Mesothelial cell of epicardium (in vitro differentiated cells): ENCODE measurements at regions not wholly inside any gene's neighbourhood (a gene's known extent, or its start where the extent isn't known, plus 50 kb on each side); places are given as distances from the start of the nearest gene placed in this dataset.

Experiments used
- DNase-seq, 2 experiments: peaks; one replicate each; pipeline ENCODE4 v3.0.0; 2021; ENCODE audit warnings: low spot score in 2 of 2; ENCODE audit not compliant: unreplicated experiment in 2 of 2
- H3K27ac Mint-ChIP-seq: 2 replicates; pipeline ENCODE4 v1.8.0; 2021; ENCODE audit warnings: mixed read lengths
- H3K27me3 Mint-ChIP-seq: 2 replicates; pipeline ENCODE4 v1.8.0; 2021; ENCODE audit warnings: low read depth, mixed read lengths
- H3K36me3 Mint-ChIP-seq: 2 replicates; pipeline ENCODE4 v1.8.0; 2021; ENCODE audit warnings: mixed read lengths
- H3K4me1 Mint-ChIP-seq: 2 replicates; pipeline ENCODE4 v1.8.0; 2021; ENCODE audit warnings: mixed read lengths
- H3K4me3 Mint-ChIP-seq: 2 replicates; pipeline ENCODE4 v1.8.0; 2021; ENCODE audit warnings: mild to moderate bottlenecking, moderate library complexity, mixed read lengths
- H3K9me3 Mint-ChIP-seq: 2 replicates; pipeline ENCODE4 v1.8.0; 2021; ENCODE audit warnings: mixed read lengths
- CTCF ChIP-seq: fragments of 200-600 bp; sonication (generic); IDR thresholded peaks from one replicate; pipeline ENCODE4 v1.5.0; 2021; ENCODE audit warnings: antibody characterized with exemption; ENCODE audit not compliant: unreplicated experiment

DNA sequence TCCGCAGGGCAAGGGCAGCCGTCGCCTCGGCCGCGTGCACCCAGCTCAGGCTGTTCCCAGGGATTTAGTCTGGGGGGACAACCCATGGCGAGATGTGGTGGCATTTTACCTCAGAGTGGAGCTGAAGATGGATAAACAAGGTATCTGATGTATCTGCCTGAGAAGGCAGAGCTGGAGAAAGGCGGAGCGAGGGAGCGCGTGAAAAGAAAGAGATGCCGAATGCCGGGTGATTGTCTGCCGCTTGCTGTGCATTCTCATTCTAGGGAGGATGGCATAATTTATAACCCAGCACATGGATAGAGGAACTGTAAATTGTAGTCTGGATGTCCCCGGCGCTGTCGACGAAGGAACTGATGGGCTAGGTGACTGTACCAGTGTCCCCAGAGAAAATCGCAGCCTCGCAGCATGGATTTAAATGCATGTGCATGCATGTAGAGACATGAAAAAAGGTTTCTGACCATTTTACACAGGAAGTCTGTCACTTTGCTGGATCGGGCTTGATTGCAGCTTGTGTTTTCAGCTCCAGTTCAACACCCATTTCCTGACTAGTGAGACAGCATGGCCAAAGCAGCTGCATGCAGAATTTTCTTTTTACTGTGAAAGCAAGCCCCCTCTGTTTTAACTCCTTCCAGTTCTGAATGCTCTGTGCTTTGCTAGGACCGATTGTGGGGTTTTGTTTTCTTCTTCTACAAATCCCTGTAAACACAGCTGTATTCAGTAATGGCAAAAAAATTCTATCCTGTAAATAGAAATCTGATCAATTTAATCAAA lies 149.7 kb downstream of the PRL start:
- no peak for TF ChIP-seq CTCF
- Mint-ChIP-seq H3K27me3 (no peaks in the 10 kb centered on the region), H3K4me1 (peaks cover 78% of the 10 kb centered on the region), H3K27ac (peak overlapping the region; percentile 97), H3K4me3 (no peak overlapping the region), H3K36me3 (no peaks in the 10 kb centered on the region), H3K9me3 (no peaks in the 10 kb centered on the region)
- no peak for DNase-seq

- DNase-seq, result peak in 1 of 2 experiments; percentile 48
- no peaks in the 10 kb centered on the region for H3K27me3 Mint-ChIP-seq
- peak overlapping the region; percentile 29 for H3K4me3 Mint-ChIP-seq
- H3K36me3 Mint-ChIP-seq, result no peaks in the 10 kb centered on the region
- peak overlapping the region; percentile 97 for H3K27ac Mint-ChIP-seq
- no peaks in the 10 kb centered on the region for H3K9me3 Mint-ChIP-seq
- peaks cover 75% of the 10 kb centered on the region for H3K4me1 Mint-ChIP-seq
- no peak for TF ChIP-seq CTCF
Measured at GRCh38 chr6:22147921-22148776, 148.7 kb downstream of the PRL start.

- H3K36me3 Mint-ChIP-seq, result no peaks in the 10 kb centered on the region
- H3K27me3 Mint-ChIP-seq, result no peaks in the 10 kb centered on the region
- peaks cover 79% of the 10 kb centered on the region for H3K4me1 Mint-ChIP-seq
Measured at GRCh38 chr6:22149096-22149495, 147.7 kb downstream of the PRL start.

DNA sequence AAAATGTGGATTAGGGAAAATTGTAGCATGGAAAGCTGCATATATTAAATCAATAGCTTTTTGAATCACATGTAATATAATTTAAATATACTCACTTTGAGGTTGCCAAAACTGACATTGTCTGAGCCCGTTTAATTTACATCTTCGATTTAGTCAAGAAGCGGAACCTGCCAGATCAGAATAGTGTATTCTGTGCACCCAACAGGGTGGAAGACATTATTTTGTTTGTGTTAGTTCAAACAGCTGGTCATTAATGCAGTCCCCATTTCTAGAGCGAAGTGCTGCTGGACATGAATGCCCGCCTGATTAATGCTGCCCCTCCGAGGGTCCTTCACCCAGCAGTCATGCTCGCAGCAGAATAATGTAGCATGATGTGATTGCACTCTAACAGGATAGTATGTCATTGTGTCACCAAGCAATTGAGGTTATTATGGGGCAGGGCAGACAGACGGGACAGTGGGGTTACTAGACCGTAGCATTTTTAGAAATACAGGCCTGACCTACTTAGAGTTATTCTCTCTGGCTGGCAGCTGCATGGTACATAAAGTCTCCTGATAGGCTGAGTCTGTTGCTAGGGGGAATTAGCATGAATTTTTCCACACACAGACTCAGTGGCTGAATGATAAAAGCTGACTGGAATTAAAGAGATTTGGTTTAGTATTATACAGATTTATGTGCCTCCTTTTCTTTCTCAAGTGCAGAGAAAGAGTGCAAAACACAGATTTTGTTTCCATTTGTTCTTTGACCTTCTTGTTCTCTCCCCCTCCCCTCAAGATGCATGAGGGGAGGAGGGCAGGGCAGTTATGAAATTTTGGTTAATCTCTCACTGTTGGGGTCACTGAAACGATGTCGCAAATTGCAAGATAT lies 147.1 kb downstream of the PRL start:
- Mint-ChIP-seq H3K27me3 (no peaks in the 10 kb centered on the region), H3K27ac (peak overlapping the region; percentile 97), H3K36me3 (no peaks in the 10 kb centered on the region), H3K9me3 (no peaks in the 10 kb centered on the region), H3K4me3 (no peak overlapping the region), H3K4me1 (peaks cover 76% of the 10 kb centered on the region)
- no peak for TF ChIP-seq CTCF
- no peak for DNase-seq

More at GRCh38 chr6:22149096-22149495, 147.7 kb downstream of the PRL start:
- DNase-seq, result no peak
- H3K9me3 Mint-ChIP-seq, result no peaks in the 10 kb centered on the region
- peak overlapping the region; percentile 97 for H3K27ac Mint-ChIP-seq
- no peak for TF ChIP-seq CTCF
- H3K4me3 Mint-ChIP-seq, result no peak overlapping the region

DNA sequence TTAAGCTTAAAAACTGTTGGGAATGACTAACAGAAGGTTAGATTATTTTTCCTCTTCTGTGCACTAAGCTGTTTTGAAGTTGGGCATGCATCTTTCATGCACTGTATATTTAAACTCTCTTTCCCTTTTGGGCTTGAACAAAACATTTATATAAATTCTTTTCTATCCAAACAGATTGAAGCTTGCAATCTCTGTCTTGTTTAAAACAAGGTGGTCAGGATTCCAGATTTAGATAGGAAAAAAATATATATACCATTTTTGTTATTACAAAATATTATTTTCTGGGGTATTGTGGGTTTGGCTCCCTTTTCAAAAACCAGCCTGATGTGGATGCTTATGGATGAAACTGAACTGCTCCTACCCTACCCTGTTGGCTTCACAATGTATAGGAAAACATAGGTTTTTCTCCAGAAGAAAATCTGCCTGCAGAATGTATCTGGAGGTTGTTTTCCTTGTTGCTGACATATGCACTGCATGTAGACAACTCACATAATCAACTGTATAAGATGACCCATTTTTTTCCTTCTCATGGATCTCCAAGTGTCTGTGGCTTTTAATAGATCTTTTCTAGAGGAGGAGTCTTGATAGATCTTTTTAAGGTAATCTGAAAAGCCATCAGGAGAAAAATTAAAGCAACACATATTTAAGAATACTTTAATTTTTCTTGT lies 146.3 kb downstream of the PRL start:
- no peak for DNase-seq
- no peaks in the 10 kb centered on the region for H3K27me3 Mint-ChIP-seq
- peak overlapping the region; percentile 97 for H3K27ac Mint-ChIP-seq
- H3K4me3 Mint-ChIP-seq, result no peak overlapping the region
- no peaks in the 10 kb centered on the region for H3K36me3 Mint-ChIP-seq
- peaks cover 71% of the 10 kb centered on the region for H3K4me1 Mint-ChIP-seq
- TF ChIP-seq CTCF, result no peak
- H3K9me3 Mint-ChIP-seq, result no peaks in the 10 kb centered on the region
